T-helper 1 cell treated with Interleukin-12 subunit alpha and Interleukin-12 subunit beta and Interleukin-4 antibody, amounts not matched to agents 30 μg/mL and 1 μg/mL, for 36 hours (primary cell): ENCODE measurements at regions not wholly inside any gene's neighbourhood (a gene's known extent, or its start where the extent isn't known, plus 50 kb on each side); places are given as distances from the start of the nearest gene placed in this dataset.
"Not testable (repeated sequence)": the region's sequence is repeated elsewhere in the genome, so short reads cannot be mapped to it uniquely, and the experiment has no call there.

Source experiments
- H3K27ac Mint-ChIP-seq: one replicate; pipeline ENCODE4 v1.8.0; 2021; ENCODE audit warnings: mild to moderate bottlenecking, mixed read lengths
- H3K27me3 Mint-ChIP-seq: one replicate; pipeline ENCODE4 v1.8.0; 2021; ENCODE audit warnings: low read depth, mixed read lengths
- H3K36me3 Mint-ChIP-seq: one replicate; pipeline ENCODE4 v1.8.0; 2021; ENCODE audit warnings: low read depth, mixed read lengths
- H3K4me1 Mint-ChIP-seq: one replicate; pipeline ENCODE4 v1.8.0; 2021; ENCODE audit warnings: low read depth, mixed read lengths
- H3K4me3 Mint-ChIP-seq: one replicate; pipeline ENCODE4 v1.8.0; 2021; ENCODE audit warnings: mild to moderate bottlenecking, moderate library complexity, mixed read lengths
- H3K9me3 Mint-ChIP-seq: one replicate; pipeline ENCODE4 v1.8.0; 2021; ENCODE audit warnings: mixed read lengths

- peaks cover 32% of the 10 kb centered on the region for H3K4me1 Mint-ChIP-seq
- H3K27ac Mint-ChIP-seq, H3K4me3 Mint-ChIP-seq: not testable (repeated sequence)
- peaks cover 59% of the 10 kb centered on the region for H3K36me3 Mint-ChIP-seq
- peaks cover 15% of the 10 kb centered on the region for H3K9me3 Mint-ChIP-seq
- peaks cover 11% of the 10 kb centered on the region for H3K27me3 Mint-ChIP-seq
These were observed 58.2 kb upstream of the FAN1 start for GRCh38 chr15:30845536-30845935.
